HG03045 (cell line): ENCODE measurements at regions not wholly inside any gene's neighbourhood (a gene's known extent, or its start where the extent isn't known, plus 50 kb on each side); places are given as distances from the start of the nearest gene placed in this dataset.
"Not testable (repeated sequence)": the region's sequence is repeated elsewhere in the genome, so short reads cannot be mapped to it uniquely, and the experiment has no call there.

Source experiments
- ATAC-seq: cut with Tn5 transposase; IDR thresholded peaks from one replicate; pipeline ENCODE4 v1.9.1; 2021; ENCODE audit warnings: mild to moderate bottlenecking, moderate library complexity; ENCODE audit not compliant: unreplicated experiment

DNA sequence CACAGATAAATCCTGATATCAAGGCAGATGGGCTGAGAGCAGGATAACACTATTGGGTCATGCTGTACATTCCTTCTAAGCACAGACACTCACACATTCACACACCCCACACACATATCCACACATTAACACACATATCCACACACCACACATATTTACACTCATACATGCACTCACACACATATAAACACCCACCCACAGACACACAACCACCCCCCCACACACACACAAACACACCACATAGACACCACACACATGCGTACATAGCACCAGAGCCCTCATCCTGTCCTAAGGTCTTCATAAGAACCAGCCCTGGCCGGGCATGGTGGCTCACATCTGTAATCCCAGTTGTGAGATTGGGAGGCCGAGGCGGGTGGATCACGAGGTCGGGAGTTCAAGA, 322.3 kb upstream of the ADCY2 start:
- ATAC-seq: no peak

- no peak for ATAC-seq
Observed at GRCh38 chr5:7074176-7074575, 321.8 kb upstream of the ADCY2 start.

GRCh38 chr5:7075470-7075869, 320.5 kb upstream of the ADCY2 start:
- no peak for ATAC-seq

DNA sequence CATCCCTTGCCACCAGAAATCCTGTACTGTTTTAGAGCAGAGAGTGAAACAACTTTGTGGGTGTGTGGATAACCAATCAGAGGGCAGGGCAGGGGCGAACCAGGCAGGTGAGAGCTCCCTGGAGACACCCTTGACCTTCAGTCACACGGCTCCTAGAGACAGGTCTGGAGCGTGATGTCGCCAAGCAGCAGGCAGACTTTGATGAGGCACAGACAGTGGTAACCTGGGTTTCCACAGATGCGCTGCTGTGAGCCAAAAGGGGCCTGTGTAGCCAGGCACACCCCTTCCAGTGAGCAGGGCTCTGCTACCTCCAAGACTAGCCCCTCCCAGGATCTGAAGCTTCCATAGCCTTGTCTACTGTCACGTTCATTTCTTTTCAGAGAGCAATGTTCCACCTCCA, 317.8 kb upstream of the ADCY2 start:
- ATAC-seq: no peak

GRCh38 chr5:7078901-7079300, 317.0 kb upstream of the ADCY2 start:
- no peak for ATAC-seq

- ATAC-seq: no peak
Observed at GRCh38 chr5:7080501-7080900, 315.4 kb upstream of the ADCY2 start.

DNA sequence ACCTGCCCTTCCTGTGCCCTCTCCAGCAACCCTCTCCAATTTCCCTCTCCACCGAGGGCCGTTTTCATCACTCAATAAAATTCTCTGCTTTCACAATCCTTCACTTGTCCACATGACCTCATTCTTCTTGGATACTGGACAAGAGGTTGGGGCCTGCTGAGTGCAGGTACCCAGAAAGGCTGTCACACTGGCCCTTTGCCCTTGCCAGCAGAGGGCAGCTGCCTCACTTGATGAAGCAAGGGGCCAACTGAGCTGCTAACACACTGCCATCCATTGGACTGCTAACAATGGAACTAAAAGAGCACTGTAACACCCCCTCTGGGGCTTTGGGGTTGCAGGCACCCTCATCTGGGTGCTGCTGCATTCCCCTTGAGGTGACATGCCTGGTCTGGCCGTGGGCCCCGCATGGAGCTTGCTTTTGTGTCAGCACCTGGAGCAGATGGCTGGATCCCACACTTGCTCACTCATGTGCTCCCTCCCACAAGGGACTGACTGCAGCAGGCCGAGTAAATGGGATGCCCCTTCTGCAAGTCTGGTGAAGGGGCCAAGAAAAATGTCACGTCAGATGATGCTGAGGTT, 308.1 kb upstream of the ADCY2 start:
- no peak for ATAC-seq

DNA sequence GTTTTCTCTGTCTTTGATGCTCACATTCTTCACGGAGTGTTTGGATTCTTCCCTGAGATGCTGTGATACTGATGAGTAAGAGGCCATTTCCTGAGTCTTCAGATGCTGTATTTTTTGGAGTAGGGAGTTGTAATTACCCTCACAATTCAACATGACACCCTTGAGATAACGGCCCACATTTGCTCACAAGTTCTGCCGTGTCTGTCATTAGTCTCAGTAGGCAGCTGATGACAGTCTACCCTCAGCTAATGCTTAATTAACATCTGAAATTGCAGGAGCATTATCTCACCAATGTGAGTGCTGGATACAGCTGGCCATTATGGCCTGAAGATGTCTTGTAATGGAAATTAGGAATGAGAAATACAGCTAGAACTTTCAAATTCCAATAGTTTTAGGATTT, 307.1 kb upstream of the ADCY2 start:
- ATAC-seq: no peak

DNA sequence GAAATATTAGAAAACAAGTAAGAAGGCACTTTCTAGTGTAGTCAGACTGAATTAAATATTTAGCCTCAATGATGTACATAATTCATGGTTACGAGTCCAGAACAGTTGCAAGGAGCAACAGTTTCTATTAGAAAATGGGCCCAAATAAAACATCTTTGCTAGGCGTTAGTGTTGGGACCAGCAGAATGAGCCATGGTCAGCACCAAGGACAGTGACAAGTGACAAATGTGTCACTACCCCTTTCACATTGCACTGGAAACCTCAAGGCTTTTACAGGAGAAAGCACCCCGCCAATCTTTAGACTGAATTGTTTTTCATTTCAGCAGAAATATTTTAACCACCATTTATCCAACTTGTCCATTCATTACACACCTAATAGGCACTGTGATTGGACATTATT, 301.3 kb upstream of the ADCY2 start:
- no peak for ATAC-seq

DNA sequence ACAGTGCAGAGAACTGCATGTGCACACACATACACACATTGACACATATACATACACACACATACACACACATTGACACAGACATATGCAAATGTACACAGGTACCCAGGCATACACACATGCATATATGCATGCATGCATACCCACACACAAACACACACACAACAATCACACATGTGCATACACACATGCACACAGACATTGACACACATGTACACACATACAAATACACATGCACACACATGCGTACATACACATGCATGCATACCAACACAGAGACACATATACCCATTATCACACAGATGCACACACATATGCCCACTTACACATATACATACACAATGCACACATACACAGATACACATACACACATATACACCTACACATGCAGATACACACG, 299.6 kb upstream of the ADCY2 start:
- ATAC-seq: no peak

DNA sequence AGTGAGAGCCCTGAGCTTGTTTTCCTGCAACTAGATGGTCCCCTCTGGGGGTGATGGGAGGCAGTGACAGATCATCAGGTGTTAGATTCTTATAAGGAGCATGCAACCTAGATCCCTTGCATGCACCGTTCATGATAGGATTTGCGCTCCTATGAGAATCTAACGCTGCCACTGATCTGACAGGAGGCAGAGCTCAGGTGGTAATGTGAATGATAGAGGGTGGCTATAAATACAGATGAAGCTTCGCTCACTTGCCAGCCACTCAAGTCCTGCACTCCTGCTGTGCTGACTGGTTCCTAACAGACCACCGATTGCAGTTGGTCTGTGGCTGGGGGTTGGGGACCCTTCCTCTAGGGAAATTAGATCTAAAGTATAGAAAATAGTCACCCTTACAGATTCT, 290.6 kb upstream of the ADCY2 start:
- ATAC-seq: no peak

DNA sequence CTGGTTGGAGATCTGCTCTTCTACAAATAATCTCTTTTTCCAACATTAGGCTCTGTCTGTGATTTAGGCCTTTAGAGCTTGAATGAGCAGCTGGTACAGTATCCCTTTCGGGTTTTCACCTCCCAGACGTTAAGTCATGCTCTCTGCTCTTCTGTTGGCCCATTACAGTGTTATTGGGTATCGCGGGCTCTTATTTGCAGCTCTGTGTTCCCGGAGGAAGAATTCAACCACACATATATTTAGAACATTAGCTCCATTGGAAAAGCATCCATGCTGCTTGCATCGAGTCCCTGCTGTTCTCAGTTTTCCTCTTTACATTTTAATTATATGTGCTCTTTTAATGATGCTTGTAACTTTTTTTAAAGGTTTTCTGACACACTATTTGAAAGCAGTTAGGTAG, 278.0 kb upstream of the ADCY2 start:
- ATAC-seq: no peak

DNA sequence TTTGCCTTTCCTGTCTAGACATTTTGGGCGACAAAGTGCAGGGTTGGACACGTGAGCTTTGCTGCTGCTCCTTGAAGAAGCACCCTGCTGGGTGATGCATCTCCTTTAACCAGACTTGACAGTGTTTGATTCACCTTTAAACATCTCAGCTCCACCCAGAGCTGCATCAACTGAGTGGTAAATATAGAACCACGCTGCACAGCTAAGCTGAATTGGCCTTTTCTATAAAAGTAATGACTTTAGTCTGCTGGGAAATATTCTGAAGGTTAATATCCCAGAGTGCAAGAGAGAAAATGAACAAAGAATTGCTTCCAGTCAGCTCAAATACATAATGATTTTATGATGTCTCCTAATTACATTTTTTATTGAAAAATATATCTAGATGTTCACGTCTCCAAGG, 264.3 kb upstream of the ADCY2 start:
- ATAC-seq: no peak

- ATAC-seq: no peak
Observed at GRCh38 chr5:7146886-7147285, 249.1 kb upstream of the ADCY2 start.

DNA sequence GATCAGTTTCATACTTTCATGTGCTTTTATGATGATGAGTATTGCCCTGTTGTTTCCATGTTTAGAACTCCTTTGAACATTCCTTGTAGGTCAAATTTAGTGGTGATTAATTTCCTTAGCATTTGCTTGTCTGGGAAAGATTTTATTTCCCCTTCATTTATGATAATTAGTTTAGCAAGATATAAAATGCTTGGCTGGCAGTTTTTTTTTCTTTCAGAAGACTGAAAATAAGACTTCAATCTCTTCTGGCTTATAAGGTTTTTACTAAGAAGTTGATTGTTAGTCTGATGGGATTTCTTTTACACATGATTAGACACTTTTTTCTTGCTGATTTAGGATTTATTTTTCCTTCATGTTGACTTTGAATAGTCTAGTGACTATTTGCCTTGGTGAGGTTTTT, 238.9 kb upstream of the ADCY2 start:
- no peak for ATAC-seq

- no peak for ATAC-seq
Observed at GRCh38 chr5:7169240-7169878, 226.6 kb upstream of the ADCY2 start.

GRCh38 chr5:7170785-7171184, 225.2 kb upstream of the ADCY2 start:
- ATAC-seq: not testable (repeated sequence)

DNA sequence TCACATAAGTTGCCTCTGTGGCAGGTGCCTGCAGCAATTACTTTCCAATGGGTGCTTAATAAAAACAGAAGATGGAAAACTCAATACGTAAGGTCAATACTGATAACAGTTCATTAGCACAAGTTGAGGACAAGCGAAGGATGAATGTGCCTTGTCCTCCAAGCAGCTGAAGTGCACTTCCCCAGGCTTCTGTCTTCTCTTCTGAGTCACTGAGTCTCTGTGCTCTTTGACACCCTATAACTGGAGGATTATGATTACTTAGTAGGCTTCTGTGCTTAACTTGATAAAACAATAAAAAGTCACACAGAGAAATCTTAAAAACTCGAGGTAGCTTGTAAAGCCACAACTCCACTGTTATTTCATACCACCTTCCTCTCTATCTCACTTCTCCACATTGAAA, 216.6 kb upstream of the ADCY2 start:
- ATAC-seq: no peak

GRCh38 chr5:7181841-7182240, 214.1 kb upstream of the ADCY2 start:
- no peak for ATAC-seq

DNA sequence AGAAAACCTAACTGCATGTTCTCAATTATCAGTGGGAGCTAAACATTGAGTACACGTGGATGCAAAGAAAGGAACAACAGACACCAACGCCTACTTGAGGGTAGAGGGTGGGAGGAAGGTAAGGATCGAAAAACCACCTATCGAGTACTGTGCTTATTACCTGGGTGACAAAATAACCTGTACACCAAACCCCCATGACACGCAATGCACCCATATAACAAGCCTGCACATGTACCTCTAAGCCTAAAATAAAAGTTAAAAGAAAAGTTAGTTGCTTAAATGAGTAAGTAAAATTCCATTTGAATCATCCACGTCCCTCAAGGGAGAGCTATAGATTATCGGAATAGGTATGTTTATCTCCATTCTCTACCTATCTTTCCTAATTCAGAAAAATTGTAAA, 210.2 kb upstream of the ADCY2 start:
- no peak for ATAC-seq

DNA sequence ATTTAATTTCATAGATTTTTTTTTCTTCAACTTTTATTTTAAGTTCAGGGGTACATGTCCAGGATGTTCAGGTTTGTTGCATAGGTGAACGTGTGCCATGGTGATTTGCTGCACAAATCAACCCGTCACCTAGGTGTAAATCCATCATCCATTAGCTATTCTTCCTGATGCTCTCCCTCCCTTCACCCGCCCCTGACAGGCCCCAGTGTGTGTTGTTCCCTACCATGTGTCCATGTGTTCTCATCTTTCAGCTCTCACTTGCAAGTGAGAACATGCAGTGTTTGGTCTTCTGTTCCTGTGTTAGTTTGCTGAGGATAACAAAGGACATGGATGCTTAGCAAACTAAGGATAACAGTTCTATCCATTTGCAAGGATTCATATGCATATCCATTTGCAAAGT, 209.1 kb upstream of the ADCY2 start:
- no peak for ATAC-seq

- no peak for ATAC-seq
Observed at GRCh38 chr5:7190712-7191250, 205.2 kb upstream of the ADCY2 start.

GRCh38 chr5:7192016-7192415, 203.9 kb upstream of the ADCY2 start:
- no peak for ATAC-seq
